Esophagus squamous epithelium (tissue), 5 donors: ENCODE measurements at regions not wholly inside any gene's neighbourhood (a gene's known extent, or its start where the extent isn't known, plus 50 kb on each side); places are given as distances from the start of the nearest gene placed in this dataset.
A peak's percentile ranks its signal among the peaks of the same experiment; 100 is the strongest.

ENCODE experiments used
- DNase-seq: peaks from one replicate; lab custom pipeline; 2025; lab: John Stamatoyannopoulos, UW
- H3K27ac ChIP-seq, 4 donors: fragments of 200-600 bp; sonication (generic); one replicate each; pipeline ENCODE4 v1.5.1; 2016 to 2019; ENCODE audit warnings: mild to moderate bottlenecking in 1 of 4
- H3K27me3 ChIP-seq, 4 donors: fragments of 200-600 bp; sonication (generic); 1 replicate in 3 of 4; 2 replicates in 1 of 4; pipeline versions ENCODE4 v1.5.1 to v1.6.0; 2017 to 2021; ENCODE audit warnings: antibody characterized with exemption in 1 of 4
- H3K36me3 ChIP-seq, 3 donors: fragments of 200-600 bp; sonication (generic); one replicate each; pipeline ENCODE4 v1.5.1; 2016 to 2019
- H3K4me1 ChIP-seq, 3 donors: fragments of 200-600 bp; sonication (generic); one replicate each; pipeline ENCODE4 v1.5.1; 2017 to 2019
- H3K4me3 ChIP-seq, 4 donors: fragments of 200-600 bp; sonication (generic); 1 replicate in 3 of 4; 2 replicates in 1 of 4; pipeline ENCODE4 v1.5.1; 2016 to 2019; ENCODE audit warnings: mild to moderate bottlenecking in 2 of 4, moderate library complexity in 1 of 4
- H3K9me3 ChIP-seq, 3 donors: fragments of 200-600 bp; sonication (generic); one replicate each; pipeline ENCODE4 v1.5.1; 2016 to 2019
- CTCF ChIP-seq, 6 experiments: fragments of 450-650 bp in 4 of 6; fragments of 200-600 bp in 2 of 6; sonication (generic) in 2 of 6; IDR thresholded peaks; one replicate each; pipeline ENCODE4 v1.5.1; 2016 to 2019; ENCODE audit warnings: antibody characterized with exemption in 6 of 6, mild to moderate bottlenecking in 4 of 6, moderate library complexity in 4 of 6
- POLR2A ChIP-seq, 4 donors: fragments of 450-650 bp; IDR thresholded peaks; one replicate each; pipeline ENCODE4 v1.6.1; 2017; ENCODE audit warnings: antibody characterized with exemption in 4 of 4, mild to moderate bottlenecking in 4 of 4, moderate library complexity in 3 of 4
- WGBS, 2 donors: methylation state at CpG; one replicate each; pipeline ENCODE4 v1.1.5; 2018; 5-methylcytosine and 5-hydroxymethylcytosine counted together
- intact Hi-C: fragments of 100-400 bp; cut with DNase I; formaldehyde crosslinking; loops from one replicate; pipeline ENCODE4 v1.15.0; 2022
- donor health status: DM: yes; HTN: yes; CAD: no.

GRCh38 chr5:67364381-67364970 lies 167.9 kb upstream of the CD180 start:
- peak overlapping the region in 2 of 4 donors; percentile 46 to 47 for H3K27ac ChIP-seq
- WGBS, 2 donors: 53 to 64% methylated on average over 3 of the region's 3 CpGs

GRCh38 chr5:67363963-67364362 lies 167.4 kb upstream of the CD180 start:
- Histone ChIP-seq H3K27ac (peak overlapping the region in 2 of 4 donors; percentile 10 to 21), H3K9me3 (no peaks in the 10 kb centered on the region), H3K4me3 (no peak overlapping the region), H3K4me1 (peaks cover 0 to 14% (median 0%) of the 10 kb centered on the region in 3 donors), H3K27me3 (no peaks in the 10 kb centered on the region), H3K36me3 (no peaks in the 10 kb centered on the region)
- intact Hi-C loops: no loop called here
- WGBS, 2 donors: 15 to 45% methylated on average over 1 of the region's 1 CpG
- DNase-seq: no peak
- TF ChIP-seq POLR2A (IDR thresholded peaks at IDR 0.05) (no peak), CTCF (IDR thresholded peaks at IDR 0.05) (no peak)

More at GRCh38 chr5:67364381-67364970, 167.9 kb upstream of the CD180 start:
- no peak for DNase-seq
- TF ChIP-seq CTCF (IDR thresholded peaks at IDR 0.05) (no peak), POLR2A (IDR thresholded peaks at IDR 0.05) (no peak)
- Histone ChIP-seq H3K36me3 (no peaks in the 10 kb centered on the region), H3K4me3 (no peak overlapping the region), H3K27me3 (no peaks in the 10 kb centered on the region), H3K9me3 (no peaks in the 10 kb centered on the region), H3K4me1 (peaks cover 0 to 14% (median 0%) of the 10 kb centered on the region in 3 donors)
- intact Hi-C loops: no loop called here

- no peaks in the 10 kb centered on the region for H3K9me3 ChIP-seq
- H3K27me3 ChIP-seq: no peaks in the 10 kb centered on the region
- 86 to 90% methylated on average over 5 of the region's 5 CpGs for WGBS, 2 donors
- no peak for TF ChIP-seq CTCF (IDR thresholded peaks at IDR 0.05)
- no peak for TF ChIP-seq POLR2A (IDR thresholded peaks at IDR 0.05)
- DNase-seq: no peak
- H3K4me3 ChIP-seq: no peak overlapping the region
- no peaks in the 10 kb centered on the region for H3K36me3 ChIP-seq
- peaks cover 0 to 14% (median 0%) of the 10 kb centered on the region in 3 donors for H3K4me1 ChIP-seq
- H3K27ac ChIP-seq: peak overlapping the region in 2 of 4 donors; percentile 10 to 65
- intact Hi-C loops: no loop called here
Observed at GRCh38 chr5:67363180-67363709, 166.6 kb upstream of the CD180 start.

- H3K27ac ChIP-seq: peak overlapping the region in 3 of 4 donors; percentile 9 to 65 (median 47)
- no peaks in the 10 kb centered on the region for H3K27me3 ChIP-seq
- intact Hi-C loops: no loop called here
- H3K4me3 ChIP-seq: no peak overlapping the region
- TF ChIP-seq POLR2A (IDR thresholded peaks at IDR 0.05) (no peak), CTCF (IDR thresholded peaks at IDR 0.05) (no peak)
- WGBS, 2 donors: 50 to 51% methylated on average over 6 of the region's 6 CpGs
- no peaks in the 10 kb centered on the region for H3K9me3 ChIP-seq
- no peaks in the 10 kb centered on the region for H3K36me3 ChIP-seq
- DNase-seq: no peak
- peaks cover 0 to 14% (median 0%) of the 10 kb centered on the region in 3 donors for H3K4me1 ChIP-seq
Observed at GRCh38 chr5:67361932-67362729, 165.5 kb upstream of the CD180 start.

- no peak overlapping the region for H3K27ac ChIP-seq
- 66 to 94% methylated on average over 3 of the region's 3 CpGs for WGBS, 2 donors
- intact Hi-C loops: no loop called here
- no peak for TF ChIP-seq POLR2A (IDR thresholded peaks at IDR 0.05)
- TF ChIP-seq CTCF (IDR thresholded peaks at IDR 0.05): no peak
- DNase-seq: no peak
- no peaks in the 10 kb centered on the region for H3K27me3 ChIP-seq
- H3K4me3 ChIP-seq: no peak overlapping the region
- H3K4me1 ChIP-seq: peaks cover 0 to 10% (median 0%) of the 10 kb centered on the region in 3 donors
- no peaks in the 10 kb centered on the region for H3K9me3 ChIP-seq
- no peaks in the 10 kb centered on the region for H3K36me3 ChIP-seq
Observed at GRCh38 chr5:67360047-67360446, 163.4 kb upstream of the CD180 start.
